ENCODE measurements at regions not wholly inside any gene's neighbourhood (a gene's known extent, or its start where the extent isn't known, plus 50 kb on each side); places are given as distances from the start of the nearest gene placed in this dataset.
"Not testable (repeated sequence)": the region's sequence is repeated elsewhere in the genome, so short reads cannot be mapped to it uniquely, and the experiment has no call there.

DNA sequence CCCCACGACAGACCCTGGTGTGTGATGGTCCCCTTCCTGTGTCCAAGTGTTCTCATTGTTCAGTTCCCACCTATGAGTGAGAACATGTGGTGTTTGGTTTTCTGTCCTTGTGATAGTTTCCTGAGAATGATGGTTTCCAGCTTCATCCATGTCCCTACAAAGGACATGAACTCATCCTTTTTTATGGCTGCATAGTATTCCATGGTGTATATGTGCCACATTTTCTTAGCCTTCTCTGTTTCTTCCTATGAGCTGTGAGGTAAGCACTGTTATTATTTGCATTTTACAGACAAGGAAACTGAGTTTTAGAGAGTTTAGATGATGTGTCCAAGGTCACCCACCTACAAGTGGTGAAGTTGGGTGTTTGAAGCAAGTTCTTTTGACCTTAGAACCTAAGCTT, 51.1 kb upstream of the BNC1 start:
- DNase-seq = not testable (repeated sequence)

DNA sequence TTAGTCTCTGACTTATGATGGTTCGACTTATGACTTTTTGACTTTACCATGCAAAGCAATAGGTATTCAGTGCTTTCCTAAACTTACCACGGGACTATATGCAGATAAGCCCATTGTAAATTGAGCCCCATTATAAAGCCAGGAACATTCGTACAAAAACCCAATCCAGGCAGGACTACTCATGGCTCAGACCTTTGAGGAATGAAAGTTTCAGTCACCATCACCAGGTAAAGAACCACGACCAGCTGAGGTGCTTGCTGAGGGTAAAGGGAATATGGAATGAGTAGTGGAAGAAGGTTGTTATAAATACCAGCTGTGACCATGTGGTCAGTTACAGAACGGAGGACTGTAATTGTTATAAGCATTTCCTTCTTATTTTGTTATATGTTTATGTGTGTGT, 54.9 kb upstream of the BNC1 start:
- no peak for DNase-seq

DNA sequence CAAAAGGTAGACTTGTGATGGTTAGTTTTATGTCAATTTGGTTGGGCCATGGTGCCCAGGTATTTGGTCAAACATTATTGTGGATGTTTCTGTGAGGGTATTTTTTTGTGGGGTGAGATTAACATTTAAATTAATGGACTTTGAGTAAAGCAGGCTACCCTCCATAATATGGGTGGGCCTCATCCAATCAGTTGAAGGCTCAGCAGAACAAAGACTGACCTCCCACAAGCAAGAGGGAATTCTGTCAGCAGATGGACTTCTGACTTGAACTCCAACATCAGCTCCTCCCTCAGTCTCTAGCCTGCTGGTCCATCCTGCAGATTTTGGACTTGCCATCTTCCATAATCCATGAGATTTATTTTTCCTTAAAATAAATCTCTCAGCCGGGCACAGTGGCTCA, 55.6 kb upstream of the BNC1 start:
- no peak for DNase-seq

DNA sequence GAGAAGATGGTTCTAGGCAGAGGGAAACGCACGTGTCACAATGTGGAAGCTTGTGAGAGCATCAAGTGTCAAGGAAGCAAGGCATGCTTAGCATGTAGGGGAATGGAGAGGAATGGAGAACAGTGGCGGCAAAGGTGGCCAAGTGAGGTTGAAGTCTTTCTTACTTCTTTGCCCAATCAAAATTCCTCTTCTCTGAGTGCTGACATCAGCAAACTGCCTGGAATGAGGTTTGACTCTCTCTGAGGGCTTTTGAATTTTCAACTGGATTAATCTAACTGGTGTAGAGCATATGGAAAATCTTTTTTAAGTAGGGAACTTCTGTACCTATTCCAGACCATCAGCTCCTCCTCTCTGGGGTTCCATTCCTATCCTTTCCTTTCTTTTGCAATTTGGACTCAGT, 61.9 kb upstream of the BNC1 start:
- no peak for DNase-seq

DNA sequence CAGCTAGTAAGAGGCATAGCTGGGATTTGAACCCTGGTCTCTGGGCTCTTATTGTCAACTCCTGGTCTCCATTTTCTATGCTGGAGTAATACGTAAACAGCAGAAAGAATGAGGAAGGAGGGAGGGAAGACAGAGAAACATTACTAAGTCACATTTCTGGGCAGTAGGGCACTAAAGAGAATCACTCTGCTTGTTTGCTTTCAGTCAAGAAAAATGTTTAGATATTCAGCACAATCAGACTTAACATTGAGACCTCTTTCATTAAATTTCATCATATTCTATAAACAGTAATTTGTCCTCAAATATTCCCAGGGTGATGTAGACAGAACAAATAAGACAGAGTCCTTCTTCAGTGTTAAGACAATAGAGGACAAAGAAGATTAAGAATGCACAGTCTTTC, 67.7 kb upstream of the BNC1 start:
- no peak for DNase-seq

DNA sequence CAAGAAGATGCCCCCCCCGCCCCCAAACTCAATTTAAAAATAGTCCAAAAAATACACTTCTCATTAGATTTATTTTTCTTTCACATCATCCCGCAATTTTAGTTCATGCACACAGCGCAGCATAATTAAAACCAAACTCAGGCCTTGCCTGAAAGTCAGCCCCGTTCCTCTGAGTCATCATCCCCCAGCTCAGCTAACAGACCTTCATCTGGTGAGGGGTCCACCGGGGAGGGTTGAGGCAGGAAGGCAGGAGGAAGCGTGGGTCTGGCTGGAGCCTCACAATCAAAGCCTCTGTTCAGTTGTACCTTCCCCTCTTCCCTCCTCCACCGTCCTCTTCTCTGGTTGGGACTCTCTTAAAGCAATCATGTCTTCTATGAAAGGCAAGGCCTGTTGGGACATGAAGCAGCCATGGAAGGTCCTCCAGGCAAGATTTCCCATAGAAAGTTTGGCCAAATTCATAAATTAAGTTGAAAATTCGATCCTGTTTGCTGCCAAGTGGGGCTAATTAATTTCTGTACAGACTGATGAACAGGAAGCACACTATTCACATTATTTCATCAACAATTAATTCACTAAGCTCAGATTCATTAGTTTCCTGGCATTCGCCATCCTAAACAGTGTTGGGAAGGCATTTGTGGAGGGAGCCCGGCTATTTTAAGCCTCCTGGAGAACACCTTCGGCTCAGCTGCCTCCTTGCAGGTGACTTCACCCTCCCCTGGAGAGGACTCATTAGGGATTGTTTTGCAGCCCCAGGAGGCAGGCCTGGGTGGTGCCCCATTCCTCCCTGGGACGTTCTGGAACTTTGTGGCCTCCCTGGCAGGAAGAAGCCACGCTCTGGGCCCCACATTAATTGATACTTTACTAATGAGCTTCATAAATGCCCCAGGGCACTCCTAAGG, 72.3 kb upstream of the BNC1 start:
- no peak for DNase-seq

DNA sequence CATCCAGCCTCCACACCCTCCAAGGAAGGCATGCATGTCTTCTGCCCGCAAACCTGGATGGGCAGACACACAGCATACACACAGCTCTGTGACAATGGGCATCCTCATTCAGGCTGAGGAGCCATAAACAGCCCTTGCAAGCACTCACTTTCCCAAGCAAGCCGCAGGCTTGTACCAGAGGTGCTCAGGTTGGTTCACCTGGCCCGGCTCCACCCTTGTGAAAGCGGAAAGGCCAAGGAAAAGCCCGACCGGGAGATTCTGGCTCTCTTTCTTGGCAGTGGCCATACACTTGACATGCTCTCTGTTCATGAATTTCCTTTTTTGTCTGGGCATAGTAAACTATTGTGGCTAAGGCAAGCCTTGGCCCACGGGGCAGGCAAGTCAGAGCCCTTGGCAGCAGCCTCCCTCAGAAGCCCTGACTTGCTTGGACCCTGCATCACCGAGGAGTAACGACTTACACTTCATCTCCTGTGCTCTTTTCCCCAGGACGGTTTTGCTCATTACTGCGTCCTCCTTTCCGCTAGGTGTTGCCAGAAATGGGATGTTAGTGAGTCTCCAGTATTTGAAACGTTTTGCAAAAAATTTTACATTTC, 74.6 kb upstream of the BNC1 start:
- no peak for DNase-seq

DNA sequence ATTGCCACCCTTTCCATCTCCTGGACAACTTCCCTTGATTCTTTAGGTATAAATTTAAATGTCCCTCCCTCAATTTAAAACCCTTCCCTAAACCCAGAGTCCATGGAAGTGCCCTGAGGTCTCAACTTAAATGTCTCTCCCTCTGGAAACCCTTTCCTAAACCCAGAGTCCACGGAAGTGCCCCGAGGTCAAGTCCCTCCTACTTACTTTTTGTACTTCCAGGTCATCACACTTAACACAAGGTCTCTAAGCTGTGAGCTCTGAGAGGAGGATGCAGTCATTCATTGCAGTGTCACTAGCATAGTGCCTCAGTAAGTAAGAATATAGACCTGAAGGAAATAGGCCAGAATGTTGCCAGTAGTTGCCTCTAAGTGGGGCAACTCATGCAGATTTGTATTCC, 78.2 kb upstream of the BNC1 start:
- DNase-seq = no peak

DNA sequence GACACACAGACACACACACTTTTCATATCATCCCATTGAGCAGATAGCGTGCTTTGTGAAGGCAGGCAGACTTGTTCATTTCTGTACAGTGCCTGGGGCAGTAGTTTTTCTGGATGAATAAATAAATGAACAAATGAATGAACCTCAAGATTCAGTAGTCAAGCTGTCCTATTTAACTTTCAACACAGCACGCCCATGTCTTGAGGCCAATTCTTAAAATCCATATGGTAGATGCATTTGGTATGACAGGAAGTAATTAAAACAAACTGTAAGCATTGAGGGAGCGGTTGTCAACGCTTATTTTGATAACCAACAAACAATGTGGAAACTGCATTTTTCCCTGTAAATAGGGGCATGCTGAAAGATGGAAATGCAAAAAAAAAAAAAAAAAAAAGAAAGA, 80.0 kb upstream of the BNC1 start:
- no peak for DNase-seq

DNA sequence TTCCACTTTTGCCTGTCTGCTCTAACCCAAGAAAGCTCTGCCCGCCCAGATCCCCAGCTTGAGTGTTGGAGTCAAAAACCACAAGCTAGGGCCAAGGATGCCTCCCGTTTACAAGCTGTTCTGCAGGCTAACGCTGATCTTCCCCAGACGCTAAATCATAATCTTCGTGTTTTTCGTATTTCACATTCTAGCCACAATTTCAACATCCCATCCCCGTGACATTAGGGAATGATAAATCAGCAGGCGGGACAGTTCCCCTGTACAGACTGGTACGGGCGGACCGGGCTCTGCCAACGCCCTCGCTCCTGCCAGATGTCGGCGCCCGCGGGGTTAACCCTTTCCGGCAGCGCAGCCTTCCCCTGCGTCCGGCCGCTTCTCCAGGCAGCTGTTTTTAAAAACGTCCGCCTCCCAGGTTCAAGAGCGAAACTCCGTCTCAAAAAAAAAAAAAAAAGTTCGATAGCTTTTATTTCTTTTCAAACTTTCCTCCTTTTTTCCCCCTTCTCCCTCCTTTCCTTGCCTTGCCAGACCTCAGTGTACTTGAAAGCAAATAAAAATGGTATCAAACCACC, 81.0 kb upstream of the BNC1 start:
- peak; percentile 80 to 90 (median 88) for DNase-seq

DNA sequence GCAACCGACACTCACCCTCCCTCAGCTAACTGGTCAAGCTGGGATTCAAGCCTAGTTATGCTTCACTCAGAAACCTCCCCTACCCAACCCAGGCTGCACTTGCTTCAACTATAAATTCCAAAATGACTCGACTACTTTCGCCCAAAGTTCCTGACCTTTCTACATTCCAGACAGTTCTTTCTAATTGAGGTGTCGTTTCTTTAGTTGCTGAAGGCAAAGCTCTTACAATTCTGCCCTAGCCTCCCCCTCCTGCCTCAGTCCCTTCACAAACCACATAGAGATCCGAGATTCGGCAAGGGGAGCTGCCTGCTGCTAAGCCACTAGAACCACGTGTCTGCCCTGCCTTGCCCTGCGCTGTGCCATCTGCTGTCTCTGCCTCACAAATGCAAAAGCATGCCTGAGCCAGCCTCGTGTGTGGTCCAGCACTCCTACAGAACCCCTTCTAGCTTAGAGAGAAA, 74.7 kb upstream of the SH3GL3 start:
- no peak for DNase-seq

DNA sequence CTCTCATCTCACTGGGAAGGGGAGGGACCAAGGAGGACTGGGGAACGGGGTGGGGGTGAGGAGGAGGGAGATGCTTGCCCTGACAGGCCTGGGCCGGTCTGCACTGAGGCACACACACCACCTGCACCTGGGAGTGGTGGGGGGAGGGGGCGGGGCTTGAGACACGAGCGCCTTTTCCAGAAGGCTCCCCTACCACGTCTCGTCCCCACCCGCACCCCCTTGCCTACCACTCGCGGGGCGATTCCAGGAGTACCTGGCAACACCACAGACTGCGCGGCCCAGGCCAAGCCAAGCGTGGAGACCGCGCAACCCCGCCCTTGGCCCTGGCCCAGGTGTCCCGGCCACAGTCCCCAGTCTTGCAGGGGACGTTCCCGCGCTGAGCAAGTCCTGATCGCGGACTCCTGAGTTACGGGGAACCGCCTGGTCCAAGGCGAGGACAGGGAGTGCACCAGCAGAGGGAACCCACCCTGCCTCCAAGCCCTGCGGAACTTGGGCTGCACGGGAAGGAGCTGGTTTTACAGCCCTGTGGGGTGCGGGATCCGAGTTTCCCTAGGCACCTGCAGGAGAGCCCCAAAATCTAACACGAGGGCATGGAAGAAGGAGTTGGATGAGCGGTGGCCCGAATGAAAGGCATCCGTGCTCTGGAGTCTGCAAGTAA, 68.1 kb upstream of the SH3GL3 start:
- DNase-seq = no peak

DNA sequence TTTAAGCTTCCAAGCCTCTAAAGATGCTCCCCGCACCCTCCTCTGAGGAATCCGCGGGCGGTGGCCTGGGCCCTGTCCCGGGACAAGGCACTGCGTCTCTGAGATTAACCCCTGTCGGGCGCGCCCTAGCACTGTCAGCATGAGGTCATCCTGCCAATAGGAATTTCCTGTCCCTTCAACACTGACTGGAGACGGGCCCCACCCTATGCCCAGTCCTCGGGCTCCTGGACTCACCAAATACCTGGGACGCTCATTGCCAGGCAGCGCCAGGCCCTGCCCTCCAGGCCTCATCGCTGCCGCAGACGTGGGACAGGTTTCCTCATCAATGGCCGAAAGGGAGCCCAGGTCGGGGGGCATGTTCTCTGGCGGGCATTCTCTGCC, 67.6 kb upstream of the SH3GL3 start:
- DNase-seq = no peak

DNA sequence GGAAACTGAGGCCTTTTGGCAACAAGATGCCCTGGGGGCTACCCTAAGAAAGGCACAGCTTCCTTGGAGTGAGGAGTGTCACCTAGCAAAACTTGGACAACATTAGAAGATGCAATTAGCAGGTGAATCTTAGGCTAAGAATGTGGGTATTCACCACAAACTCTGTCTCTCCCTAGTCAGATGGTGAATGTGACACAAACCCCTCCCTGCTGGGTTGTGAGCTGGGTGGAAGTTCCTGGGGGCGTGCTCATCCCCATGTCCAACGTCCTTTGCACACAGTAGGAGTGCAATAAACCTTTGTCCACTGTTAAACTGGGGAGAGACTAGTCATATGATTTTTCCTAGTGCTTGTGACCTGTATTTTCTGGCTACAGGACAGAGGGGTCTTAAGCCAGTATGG, 67.1 kb upstream of the SH3GL3 start:
- DNase-seq = no peak

DNA sequence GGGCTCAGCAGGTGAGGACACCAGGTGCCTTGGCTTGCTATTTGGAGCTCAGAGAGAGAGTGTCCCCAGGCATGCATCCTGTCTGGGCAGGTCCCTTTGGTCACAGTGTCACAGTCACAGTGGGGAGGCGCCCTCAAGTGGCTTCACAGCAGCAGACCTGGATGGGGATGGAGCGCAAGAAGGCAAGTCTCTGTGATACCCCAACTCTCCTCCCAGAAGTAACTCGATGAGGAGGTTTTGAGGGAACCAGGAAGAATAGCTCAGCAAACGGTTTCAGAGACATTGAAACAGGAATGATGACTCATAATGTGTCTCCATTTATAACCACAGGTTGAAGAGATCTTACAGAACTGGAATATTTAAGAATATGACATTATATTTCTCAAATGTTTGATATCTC, 66.5 kb upstream of the SH3GL3 start:
- peak; percentile 41 to 71 (median 58) for DNase-seq

DNA sequence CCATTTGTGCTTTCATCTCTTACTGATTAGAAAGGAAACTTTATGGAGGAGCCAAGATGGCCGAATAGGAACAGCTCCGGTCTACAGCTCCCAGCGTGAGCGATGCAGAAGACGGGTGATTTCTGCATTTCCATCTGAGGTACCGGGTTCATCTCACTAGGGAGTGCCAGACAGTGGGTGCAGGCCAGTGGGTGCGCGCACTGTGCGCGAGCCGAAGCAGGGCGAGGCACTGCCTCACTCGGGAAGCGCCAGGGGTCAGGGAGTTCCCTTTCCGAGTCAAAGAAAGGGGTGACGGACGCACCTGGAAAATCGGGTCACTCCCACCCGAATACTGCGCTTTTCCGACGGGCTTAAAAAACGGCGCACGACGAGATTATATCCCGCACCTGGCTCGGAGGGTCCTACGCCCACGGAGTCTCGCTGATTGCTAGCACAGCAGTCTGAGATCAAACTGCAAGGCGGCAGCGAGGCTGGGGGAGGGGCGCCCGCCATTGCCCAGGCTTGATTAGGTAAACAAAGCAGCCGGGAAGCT, 63.5 kb upstream of the SH3GL3 start:
- not testable (repeated sequence) for DNase-seq

DNA sequence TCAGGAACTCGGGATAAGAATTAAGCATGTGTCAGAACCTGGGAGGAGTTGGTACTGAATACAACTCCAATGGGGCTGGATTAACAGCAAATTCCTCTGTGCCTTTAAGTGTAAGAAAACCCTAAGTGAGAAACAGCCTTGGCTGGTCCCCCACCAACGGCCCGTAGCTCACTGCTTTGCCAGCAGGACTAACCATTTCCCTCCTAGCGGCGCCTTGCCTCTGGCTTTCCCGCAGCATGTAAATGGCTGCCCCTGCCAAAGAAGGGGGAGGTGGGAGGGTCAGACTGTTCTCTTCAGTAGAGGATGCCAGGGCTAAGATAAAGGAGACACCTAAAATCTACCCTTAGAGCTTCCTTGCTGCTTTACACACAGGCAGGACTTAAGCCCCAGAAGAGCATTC, 51.0 kb upstream of the SH3GL3 start:
- DNase-seq = no peak
